ENCODE measurements at regions not wholly inside any gene's neighbourhood (a gene's known extent, or its start where the extent isn't known, plus 50 kb on each side); places are given as distances from the start of the nearest gene placed in this dataset.

DNA sequence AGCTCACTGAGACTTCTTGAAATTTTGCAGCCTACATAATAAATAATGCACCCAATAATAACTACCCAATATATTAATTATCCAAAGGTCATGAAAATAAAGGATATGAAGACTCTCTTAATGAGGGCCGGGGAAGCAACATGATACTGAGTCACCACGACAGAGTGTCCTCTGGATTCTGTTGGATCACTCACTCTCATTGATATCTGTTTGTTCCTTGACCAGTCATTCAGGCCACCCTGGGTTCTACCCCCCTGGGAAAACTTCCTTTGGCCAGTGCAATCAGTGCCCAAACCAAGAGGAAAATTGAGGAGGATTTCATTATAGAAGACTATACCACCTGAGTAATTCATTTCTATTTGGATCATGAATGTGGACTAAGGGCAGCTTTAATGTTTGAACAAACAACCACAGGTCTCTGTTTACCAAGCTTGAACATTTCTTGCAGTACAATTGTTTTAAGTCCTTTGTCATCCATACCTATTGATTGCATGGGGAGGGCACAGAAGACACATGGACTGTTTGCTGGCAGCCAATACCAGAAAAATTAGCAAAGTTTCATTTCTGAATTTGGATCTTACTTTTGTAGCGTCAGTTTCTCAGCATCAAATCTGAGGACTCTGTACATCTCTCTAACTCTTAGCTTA, 137.2 kb upstream of the FGGY start:
- ATAC-seq (peak; percentile 17), DNase-seq (no peak)
- intact Hi-C loops (cut with micrococcal nuclease), result loop anchor here (10.0 kb wide), 1 partner anchor 135 kb away; the partner anchor contains the start of gene FGGY

DNA sequence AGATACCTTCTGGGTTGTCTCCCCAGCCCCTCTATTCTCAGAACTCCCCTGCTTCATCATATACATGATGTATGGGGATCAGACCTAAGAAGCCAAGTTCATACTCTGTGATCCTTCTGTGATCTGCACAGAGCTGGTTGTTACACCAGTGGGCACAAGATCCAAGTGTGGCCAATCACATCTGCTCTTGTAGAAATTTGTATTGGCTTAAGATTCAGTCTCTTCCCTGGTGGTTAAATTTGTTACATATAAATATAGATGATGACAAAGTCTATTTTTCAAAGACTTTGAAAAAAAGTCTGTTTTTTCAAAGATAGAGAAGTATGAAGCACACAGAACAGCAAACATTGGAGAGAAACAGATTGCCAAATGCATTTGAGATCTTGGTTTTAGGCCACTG, 135.8 kb upstream of the FGGY start:
- intact Hi-C loops (cut with micrococcal nuclease), result no loop called here
- DNase-seq (no peak), ATAC-seq (no peak)

DNA sequence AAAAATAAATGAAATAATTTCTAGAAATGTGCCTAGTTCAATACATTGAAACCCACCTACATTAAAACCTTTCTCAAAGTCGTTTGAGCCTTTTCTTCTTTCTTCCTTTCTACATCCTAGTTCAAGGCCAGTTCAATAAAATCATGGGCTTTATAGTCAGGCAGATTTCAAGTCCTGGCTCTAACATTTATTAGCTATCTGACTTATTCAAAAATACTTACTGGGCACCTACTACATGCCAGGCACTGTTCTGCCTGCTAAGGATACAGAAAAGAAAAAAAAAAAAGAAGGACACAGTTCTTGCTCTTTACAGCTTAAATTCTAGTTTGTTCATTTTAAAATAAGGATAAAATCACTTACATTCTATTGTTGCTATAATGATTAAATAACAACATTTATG, 134.2 kb upstream of the FGGY start:
- ATAC-seq, result no peak
- no peak for DNase-seq
- intact Hi-C loops (cut with micrococcal nuclease), result no loop called here

DNA sequence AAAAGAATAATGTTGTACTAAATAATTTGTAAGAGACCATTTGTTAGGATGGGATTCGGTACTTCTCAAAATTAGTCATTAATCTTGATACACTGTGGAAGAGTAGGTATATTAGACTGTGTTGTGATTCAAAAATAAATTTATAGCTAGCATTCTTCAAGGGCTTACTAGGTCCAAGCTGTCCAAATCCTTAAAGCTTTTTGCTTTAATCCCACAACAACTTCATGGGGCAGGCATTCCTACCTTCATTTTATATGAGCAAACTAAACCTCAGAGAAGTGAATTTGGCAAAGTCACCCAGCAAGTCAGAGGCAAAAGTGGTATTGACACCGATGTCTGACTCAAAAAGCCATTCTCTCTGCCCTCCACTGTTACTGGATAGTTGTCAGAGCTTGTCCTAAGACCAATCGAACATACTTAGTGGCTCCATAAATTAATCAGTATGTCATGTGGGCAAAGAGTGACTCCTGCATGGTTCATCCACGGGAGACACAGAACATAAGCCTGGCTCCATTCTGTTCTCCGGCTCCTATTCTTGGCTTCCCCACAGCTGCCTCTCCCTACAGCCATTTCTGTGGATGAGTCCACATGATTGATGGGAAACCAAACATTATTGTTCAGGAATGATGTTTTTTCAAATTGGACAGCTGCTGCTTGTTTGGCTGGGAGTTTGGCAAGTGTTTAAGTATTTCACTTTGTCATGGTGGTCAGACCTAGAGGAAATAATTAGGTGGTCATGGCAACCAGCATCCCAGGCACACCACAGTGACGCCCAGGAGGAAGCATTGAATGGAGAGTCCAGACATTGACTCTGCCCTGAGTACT, 133.4 kb upstream of the FGGY start:
- intact Hi-C loops (cut with micrococcal nuclease), result no loop called here
- ATAC-seq, result peak; percentile 38
- no peak for DNase-seq

DNA sequence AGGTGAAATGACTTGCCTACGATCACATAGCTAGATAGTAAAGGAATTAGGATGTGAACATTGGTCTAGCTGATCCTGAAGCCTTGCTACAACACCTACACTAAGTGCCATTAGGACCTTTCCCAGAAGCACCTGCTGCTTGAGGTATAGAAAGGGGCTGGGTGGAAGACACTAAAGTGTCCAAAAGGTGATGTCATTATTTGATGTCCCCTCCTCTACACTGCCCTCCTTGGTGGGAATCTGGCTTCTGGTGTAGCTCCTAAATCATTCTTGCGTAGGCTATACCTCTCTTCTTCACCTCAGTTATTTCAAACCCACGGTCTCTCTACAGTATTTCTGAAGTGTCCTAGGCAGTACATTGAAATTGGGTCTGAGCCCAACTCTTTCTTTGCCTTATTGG, 132.5 kb upstream of the FGGY start:
- intact Hi-C loops (cut with micrococcal nuclease), result no loop called here
- no peak for DNase-seq
- no peak for ATAC-seq

DNA sequence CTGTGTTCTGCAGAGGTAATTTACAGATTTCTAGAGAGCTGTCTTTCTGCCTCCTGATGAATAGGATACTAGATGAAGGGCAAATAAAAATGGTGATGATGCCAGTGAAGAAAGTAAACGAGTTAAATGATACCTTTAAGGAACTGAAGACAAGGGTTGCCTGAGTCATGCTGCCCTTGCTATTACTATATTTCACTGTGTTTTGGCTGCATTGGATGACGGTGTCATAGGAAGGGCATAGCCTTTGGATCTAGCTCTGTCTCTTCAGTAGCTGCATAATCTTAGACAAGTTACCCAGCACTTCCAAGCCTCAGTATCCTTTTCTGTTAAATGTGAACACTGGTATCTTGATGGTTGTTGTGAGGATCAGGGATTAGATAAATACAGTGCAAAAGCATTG, 131.5 kb upstream of the FGGY start:
- intact Hi-C loops (cut with micrococcal nuclease), result no loop called here
- no peak for ATAC-seq

DNA sequence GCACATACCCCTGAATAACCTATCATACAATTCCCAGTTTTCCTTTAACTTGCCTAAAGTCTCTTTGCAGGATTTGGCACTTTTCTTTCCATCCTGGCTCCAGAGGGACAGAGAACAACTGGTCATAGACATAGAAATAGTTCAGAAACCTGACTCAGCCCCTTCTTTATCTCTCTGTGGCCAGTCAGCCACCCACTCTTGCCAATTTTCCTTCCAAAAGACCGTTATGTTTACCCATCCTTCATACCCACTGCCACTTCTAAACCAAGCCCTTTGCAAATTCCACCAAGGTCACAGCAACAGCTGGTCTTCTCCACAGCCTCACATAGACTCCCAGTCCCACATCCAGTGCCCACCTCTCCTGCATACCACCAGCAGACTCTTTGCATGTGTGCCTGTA, 127.2 kb upstream of the FGGY start:
- DNase-seq, result no peak
- ATAC-seq, result peak; percentile 66
- intact Hi-C loops (cut with micrococcal nuclease), result no loop called here

More for the DNA sequence above, 131.5 kb upstream of the FGGY start:
- DNase-seq, result no peak

DNA sequence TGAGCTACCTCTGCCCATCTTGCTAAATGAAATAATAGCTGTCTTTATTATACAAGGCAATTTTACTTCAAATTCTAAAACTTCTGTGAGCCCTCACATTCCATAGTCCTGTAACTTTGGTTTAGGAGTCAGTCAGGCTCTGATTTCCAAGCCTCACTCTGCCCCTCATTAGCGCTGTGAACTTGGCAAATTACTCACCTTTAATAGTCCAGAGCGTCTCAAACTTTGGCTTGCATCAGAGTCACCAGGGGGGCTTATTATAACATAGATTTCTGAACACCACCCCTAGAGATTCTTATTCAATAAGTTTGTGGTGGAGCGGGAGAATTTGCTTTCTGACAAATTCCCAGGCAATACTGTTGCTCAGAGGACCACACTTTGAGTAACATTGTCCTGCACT, 126.2 kb upstream of the FGGY start:
- ATAC-seq, result no peak
- DNase-seq, result no peak
- intact Hi-C loops (cut with micrococcal nuclease), result no loop called here

DNA sequence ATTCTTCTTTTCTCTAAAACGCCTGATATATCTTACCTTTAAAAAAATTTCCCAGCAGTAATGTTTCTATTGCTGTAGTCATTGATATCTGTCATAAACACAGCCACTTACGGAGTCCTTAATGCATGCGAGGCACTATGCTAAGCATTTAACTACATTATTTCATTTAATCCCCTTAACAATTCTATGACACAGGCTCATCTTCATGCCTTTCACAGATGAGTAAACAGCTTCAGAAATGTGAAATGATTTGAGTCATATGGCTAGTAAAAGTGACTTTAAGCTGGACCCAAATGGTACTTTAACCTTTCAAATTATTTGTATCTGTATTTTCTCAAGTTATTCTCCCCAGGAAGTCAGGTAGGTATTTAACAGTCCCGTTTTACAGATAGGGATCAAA, 125.1 kb upstream of the FGGY start:
- DNase-seq (no peak), ATAC-seq (no peak)
- intact Hi-C loops (cut with micrococcal nuclease), result no loop called here

DNA sequence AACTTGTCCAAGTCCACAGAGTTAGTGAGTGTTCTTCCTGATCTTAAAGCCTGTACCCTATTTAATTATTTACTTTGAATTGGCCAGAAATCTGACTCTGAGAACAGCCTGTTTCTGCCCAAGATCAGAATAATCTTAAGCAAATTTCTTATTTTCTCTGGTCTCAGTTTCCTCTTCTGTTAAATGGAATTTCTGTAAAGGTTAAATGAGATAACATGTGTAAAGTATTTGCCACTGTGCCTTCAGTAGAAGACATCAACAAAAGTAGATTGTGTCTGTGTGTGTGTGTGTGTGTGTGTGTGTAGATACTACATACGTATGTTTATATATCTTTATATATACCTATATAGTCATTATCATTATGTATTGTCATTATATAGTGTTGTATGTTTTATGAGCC, 124.2 kb upstream of the FGGY start:
- intact Hi-C loops (cut with micrococcal nuclease), result no loop called here
- DNase-seq (no peak), ATAC-seq (no peak)

DNA sequence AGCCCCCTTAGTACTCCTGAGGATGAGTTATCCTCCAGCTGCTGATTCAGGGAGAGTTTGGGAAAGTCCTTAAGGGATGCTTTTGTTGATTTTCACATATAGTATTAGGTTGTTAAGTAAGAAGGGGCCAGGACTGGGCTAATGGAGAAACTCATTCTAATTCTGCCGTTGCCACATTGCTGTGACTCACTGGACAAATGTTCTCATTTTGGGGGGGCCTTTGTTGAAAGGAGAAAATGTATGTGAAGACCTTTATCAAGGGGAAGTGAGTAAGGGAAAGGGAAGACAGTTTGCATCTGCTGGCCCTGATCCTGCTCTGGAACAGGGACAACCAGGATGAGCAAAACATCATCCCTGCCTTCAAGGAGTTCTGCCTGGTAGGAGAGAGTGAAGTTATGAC, 123.2 kb upstream of the FGGY start:
- intact Hi-C loops (cut with micrococcal nuclease), result no loop called here
- ATAC-seq (no peak), DNase-seq (no peak)

DNA sequence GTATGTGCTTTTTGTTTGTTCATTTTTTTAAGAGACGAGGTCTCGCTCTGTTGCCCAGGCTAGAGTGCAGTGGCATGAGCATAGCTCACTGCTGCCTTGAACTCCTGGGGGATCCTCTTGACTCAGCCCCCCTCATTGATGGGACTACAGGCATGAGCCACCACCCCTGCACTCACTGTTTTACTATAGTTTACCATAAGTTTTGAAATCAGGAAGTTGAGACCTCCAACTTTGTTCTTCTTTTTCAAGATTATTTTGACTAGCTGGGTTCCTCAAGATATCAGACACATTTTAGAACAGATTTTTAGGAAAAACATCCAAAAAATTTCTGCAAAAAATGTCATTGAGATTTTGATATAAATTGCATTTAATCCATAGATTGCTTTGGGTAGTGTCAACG, 120.4 kb upstream of the FGGY start:
- DNase-seq, result no peak

DNA sequence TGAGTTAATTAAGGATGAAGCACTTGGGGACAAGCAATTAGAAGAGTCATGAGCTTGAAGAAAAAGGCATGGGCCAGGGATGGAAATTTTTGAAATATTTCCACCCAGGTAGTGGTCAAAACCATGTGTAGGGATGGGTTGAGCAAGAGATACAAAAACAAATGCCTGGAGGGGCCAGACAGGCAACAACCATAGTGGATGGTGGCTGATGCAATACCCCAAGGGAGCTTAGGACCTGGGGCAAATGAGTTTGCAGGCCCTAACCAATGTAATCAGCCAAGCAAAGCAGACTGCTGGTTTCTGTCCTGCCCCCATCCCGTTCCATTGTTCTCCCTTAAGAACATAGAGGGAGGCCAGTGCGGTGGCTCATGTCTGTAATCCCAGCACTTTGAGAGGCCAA, 119.1 kb upstream of the FGGY start:
- ATAC-seq (no peak), DNase-seq (no peak)
- intact Hi-C loops (cut with micrococcal nuclease), result no loop called here

More for the DNA sequence above, 120.4 kb upstream of the FGGY start:
- no peak for ATAC-seq
- intact Hi-C loops (cut with micrococcal nuclease), result no loop called here

DNA sequence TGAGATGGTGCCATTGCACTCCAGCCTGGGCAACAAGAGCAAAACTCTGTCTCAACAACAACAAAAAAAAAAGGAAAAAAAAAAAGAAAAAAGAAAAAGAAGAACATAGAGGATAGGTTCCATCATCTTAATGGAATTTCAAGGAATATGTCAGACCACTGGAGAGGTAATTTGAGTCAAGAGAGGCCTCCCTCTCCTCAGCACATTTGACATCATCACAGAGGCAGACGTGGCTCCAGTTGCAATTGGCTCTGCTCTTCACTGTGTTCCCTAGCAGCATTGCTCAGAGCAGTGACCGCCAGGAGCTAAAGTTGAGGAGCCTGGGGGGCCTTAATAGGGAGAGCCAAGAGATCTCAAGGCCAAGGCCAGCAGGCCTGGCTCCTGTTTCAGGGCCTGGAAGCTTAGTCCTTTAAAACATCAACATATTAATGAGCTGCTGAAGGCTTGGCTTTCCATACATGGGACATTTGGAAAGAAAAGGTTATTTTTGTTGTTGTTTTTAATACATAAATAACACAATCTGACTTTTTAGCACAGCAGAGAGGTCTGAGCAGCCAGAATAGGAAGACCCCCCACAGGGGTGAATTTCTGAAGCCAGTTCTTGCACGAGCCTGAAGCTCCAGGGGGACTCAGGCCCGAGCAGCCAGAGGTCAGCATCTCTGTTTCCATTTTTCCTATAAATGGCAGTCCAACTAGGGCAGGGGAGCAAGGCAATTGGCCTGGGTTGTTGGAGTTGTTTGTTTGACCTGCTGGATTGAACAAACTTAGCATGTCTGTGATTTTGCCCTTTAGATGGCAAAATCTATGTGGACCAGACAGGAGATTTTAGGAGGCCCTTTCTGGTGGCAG, 118.3 kb upstream of the FGGY start:
- DNase-seq, result peak; percentile 65
- intact Hi-C loops (cut with micrococcal nuclease), result no loop called here
- peak; percentile 94 for ATAC-seq

DNA sequence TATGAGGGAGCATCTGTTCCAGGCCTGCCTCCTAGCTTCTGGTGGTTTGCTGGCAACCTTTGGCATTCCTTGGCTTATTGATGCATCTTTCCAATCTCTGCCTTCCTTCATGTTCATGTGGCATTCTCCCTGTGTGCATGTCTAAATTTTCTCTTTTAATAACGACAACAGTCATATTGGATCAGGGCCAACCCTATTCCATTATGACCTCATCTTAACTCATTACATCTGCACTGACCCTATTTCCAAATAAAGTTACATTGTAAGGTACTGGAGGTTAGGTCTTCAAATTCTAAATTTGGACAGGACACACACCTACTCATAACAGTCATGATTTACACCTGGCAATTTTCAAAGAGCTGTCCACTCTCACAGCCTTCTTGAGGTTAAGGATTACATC, 117.2 kb upstream of the FGGY start:
- intact Hi-C loops (cut with micrococcal nuclease), result no loop called here
- ATAC-seq, result no peak

DNA sequence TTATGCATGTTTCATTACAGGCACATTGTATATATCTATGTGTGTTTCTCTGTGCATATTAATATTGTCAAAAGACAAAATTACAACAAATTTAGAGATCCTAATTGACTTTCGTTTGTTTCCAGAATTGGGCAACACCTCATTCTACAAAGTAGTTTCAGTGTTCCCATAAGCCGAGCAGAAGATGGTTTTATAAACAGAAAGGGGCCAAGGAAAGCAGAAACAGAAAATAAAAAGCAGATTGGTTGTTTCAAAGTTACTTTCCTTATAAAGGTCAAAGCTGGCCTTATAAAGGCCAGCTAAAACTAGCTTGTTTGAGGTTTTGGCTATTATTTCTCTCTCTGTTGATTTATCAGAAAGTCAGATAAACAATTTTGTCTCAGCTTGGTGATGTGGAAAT, 116.2 kb upstream of the FGGY start:
- intact Hi-C loops (cut with micrococcal nuclease), result no loop called here
- ATAC-seq, result no peak
- no peak for DNase-seq

More for the DNA sequence above, 117.2 kb upstream of the FGGY start:
- DNase-seq, result no peak

DNA sequence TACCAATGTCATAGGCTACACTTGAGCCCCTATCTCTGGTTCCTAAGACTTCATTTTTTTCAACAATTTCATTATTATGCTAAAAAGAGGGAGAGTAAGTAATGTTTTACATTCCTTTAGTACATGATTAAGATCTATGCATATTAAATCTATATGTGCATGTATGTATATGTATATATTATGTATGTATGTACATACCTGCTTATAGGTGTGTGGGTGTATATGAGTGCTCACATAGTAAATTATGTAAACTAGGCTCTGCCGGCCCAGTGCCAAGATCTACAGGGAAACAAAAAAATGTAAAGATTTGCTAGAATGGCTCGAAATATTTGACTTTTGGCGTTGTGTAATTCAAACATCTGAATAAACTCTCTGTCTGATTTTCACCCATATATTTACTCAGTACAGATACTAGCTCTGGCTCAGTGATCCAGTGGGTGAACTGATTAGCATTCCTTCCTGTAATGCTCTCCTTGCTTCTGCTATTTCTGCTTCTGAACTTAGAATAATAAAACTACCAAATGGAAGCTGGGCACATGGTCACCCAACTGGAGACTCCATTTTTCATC, 113.1 kb upstream of the FGGY start:
- no peak for ATAC-seq
- intact Hi-C loops (cut with micrococcal nuclease), result no loop called here
- no peak for DNase-seq

DNA sequence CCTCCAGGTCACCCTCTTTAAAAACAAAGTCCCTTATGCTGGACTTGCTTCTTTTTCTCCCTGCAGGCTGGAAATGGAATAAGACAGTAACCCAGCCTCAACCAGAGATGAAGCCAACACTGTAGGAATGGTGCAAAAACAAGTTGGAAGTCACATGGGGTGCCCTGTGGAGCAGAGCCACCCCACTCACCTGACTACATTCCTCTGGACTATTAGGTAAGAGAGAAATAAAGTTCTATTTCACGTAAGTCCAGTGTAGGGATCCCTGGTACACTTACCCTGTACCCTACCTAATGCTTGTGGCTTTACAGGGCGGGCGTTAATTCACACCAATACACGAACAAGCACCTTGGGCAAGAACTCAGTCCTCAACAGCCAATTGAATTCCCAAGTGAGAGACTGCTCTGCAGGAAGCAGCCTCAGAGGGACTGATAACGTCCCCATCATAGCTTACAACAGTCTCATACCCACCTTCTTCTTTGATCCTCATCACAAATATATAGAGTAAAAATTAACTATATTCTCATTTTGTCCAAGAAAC, 112.5 kb upstream of the FGGY start:
- intact Hi-C loops (cut with micrococcal nuclease), result no loop called here
- DNase-seq, result no peak
- ATAC-seq, result no peak

DNA sequence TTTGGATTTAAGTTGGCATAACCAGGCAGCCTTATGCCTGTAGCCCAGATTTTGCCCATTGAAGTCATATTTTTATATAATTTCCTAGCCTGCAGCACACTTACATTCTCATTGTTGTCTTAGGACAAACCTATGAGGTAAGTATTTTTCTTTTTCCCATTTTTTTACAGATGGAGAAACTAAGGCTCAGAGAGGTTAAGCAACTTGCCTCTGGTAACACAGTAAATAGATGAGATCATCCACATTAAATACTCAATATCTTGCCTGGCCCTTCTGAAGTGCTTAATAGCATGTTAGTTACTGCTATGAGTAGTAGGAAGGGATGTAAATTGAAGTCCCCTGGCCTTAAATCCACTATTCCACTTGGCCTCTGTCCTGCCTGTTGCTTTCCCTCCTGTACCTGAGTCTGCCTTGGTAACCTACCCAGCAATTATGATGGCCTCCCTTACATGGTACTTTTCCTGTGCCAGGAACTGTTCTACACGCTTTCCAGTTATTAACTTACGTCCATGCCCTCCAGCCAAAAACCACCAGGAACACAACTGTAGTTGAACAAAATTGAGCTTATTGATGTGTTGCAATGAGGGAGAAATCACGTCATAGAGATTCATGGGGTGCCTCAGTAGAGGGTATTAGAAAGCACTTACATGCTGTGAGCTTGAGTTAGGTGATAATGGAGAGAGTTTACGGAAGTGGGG, 111.6 kb upstream of the FGGY start:
- DNase-seq (no peak), ATAC-seq (no peak)
- intact Hi-C loops (cut with micrococcal nuclease), result no loop called here
